DOHH2 (cell line): ENCODE measurements at regions not wholly inside any gene's neighbourhood (a gene's known extent, or its start where the extent isn't known, plus 50 kb on each side); places are given as distances from the start of the nearest gene placed in this dataset.

Experiments used
- H3F3A ChIP-seq: fragments of 200-600 bp; sonication (generic), shearing (Covaris generic); 2 replicates; pipeline ENCODE4 v1.6.0; 2016; ENCODE audit warnings: antibody characterized with exemption, mild to moderate bottlenecking; ENCODE audit not compliant: control insufficient read depth, insufficient read depth
- H3K27ac ChIP-seq: fragments of 200-600 bp; sonication (generic); 2 replicates; pipeline ENCODE4 v1.5.1; 2014; ENCODE audit warnings: low read depth, mild to moderate bottlenecking, low read length, moderate library complexity
- H3K27me3 ChIP-seq: fragments of 200-600 bp; sonication (generic); 2 replicates; pipeline ENCODE4 v1.6.1; 2014; ENCODE audit warnings: mild to moderate bottlenecking, low read length, mixed read lengths; ENCODE audit not compliant: control insufficient read depth
- H3K36me3 ChIP-seq: fragments of 200-600 bp; sonication (generic); 2 replicates; pipeline ENCODE4 v1.6.1; 2014; ENCODE audit warnings: mild to moderate bottlenecking, low read length, moderate library complexity, mixed read lengths; ENCODE audit not compliant: control insufficient read depth
- H3K4me1 ChIP-seq: fragments of 200-600 bp; sonication (generic); 2 replicates; pipeline ENCODE4 v1.6.1; 2014; ENCODE audit warnings: mild to moderate bottlenecking, low read length, mixed read lengths; ENCODE audit not compliant: control insufficient read depth
- H3K4me2 ChIP-seq: fragments of 200-600 bp; sonication (generic); 2 replicates; pipeline ENCODE4 v1.6.0; 2014; ENCODE audit warnings: mild to moderate bottlenecking, low read length, moderate library complexity
- H3K4me3 ChIP-seq: fragments of 200-600 bp; sonication (generic); 2 replicates; pipeline ENCODE4 v1.5.1; 2014; ENCODE audit warnings: mild to moderate bottlenecking, low read length, mixed read lengths
- H3K79me2 ChIP-seq: fragments of 200-600 bp; sonication (generic); 2 replicates; pipeline ENCODE4 v1.6.1; 2014; ENCODE audit warnings: mild to moderate bottlenecking, low read length, mixed read lengths; ENCODE audit not compliant: control insufficient read depth
- H3K9me2 ChIP-seq: fragments of 200-600 bp; sonication (generic); replicated peaks from 2 replicates; pipeline ENCODE4 v1.6.1; 2014; ENCODE audit warnings: mild to moderate bottlenecking, low read length, mixed read lengths; ENCODE audit not compliant: control insufficient read depth
- H3K9me3 ChIP-seq: fragments of 200-600 bp; sonication (generic); 2 replicates; pipeline ENCODE4 v1.6.1; 2014; ENCODE audit warnings: antibody characterized with exemption, low read length, mixed read lengths; ENCODE audit not compliant: control insufficient read depth, insufficient read depth
- H4K20me1 ChIP-seq: fragments of 200-600 bp; sonication (generic); 2 replicates; pipeline ENCODE4 v1.6.0; 2014; ENCODE audit warnings: low read depth, mild to moderate bottlenecking, antibody characterized with exemption, low read length, moderate library complexity; ENCODE audit not compliant: control insufficient read depth, insufficient read depth
- EZH2phosphoT487 ChIP-seq: fragments of 200-600 bp; sonication (generic); IDR thresholded peaks from 2 replicates; pipeline ENCODE4 v1.6.1; 2017; ENCODE audit warnings: borderline replicate concordance, mild to moderate bottlenecking, antibody characterized with exemption, low read length, moderate library complexity, mixed read lengths
- TF ChIP-seq, protein P1 (sequence below): fragments of 200-600 bp; sonication (generic); IDR thresholded peaks from one replicate; pipeline ENCODE4 v1.5.1; 2014; ENCODE audit warnings: antibody characterized with exemption, mild to moderate bottlenecking, low read depth, low read length; ENCODE audit not compliant: poor library complexity, severe bottlenecking

DNA sequence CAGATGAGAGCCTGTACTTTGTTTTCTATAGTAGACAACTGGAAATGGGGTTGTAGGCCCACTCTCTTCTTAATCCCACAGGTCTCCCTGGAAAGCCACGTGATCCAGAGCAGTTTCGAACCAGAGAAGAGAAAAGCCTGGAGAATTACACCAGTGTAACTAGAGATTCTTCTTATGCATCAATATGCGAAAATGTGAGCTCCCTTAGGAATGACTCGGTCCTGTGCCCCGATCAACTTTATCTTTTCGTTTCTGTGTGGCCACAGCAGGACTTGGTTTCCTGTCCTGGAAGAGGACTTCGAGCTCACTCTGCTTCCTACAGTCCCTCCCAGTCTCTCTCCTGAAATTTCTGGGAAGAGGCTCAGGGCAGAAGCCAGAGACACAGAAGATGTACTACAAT, 73.8 kb upstream of the TPM1 start:
- no peaks in the 10 kb centered on the region for H3K27me3 ChIP-seq
- H3K9me3 ChIP-seq, result no peaks in the 10 kb centered on the region
- no peak overlapping the region for H3K4me3 ChIP-seq
- TF ChIP-seq, protein P1, sequence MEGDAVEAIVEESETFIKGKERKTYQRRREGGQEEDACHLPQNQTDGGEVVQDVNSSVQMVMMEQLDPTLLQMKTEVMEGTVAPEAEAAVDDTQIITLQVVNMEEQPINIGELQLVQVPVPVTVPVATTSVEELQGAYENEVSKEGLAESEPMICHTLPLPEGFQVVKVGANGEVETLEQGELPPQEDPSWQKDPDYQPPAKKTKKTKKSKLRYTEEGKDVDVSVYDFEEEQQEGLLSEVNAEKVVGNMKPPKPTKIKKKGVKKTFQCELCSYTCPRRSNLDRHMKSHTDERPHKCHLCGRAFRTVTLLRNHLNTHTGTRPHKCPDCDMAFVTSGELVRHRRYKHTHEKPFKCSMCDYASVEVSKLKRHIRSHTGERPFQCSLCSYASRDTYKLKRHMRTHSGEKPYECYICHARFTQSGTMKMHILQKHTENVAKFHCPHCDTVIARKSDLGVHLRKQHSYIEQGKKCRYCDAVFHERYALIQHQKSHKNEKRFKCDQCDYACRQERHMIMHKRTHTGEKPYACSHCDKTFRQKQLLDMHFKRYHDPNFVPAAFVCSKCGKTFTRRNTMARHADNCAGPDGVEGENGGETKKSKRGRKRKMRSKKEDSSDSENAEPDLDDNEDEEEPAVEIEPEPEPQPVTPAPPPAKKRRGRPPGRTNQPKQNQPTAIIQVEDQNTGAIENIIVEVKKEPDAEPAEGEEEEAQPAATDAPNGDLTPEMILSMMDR, result no peak
- TF ChIP-seq EZH2phosphoT487, result no peak
- no peaks in the 10 kb centered on the region for H3F3A ChIP-seq
- H3K27ac ChIP-seq, result no peak overlapping the region
- H3K4me1 ChIP-seq, result no peaks in the 10 kb centered on the region
- H4K20me1 ChIP-seq, result no peaks in the 10 kb centered on the region
- no peak overlapping the region for H3K4me2 ChIP-seq
- H3K9me2 ChIP-seq, result no peaks in the 10 kb centered on the region
- no peaks in the 10 kb centered on the region for H3K79me2 ChIP-seq
- H3K36me3 ChIP-seq, result no peaks in the 10 kb centered on the region

GRCh38 chr15:62969442-62970089, 73.0 kb upstream of the TPM1 start:
- Histone ChIP-seq H3K27me3 (no peaks in the 10 kb centered on the region), H3K4me2 (no peak overlapping the region), H3K9me2 (no peaks in the 10 kb centered on the region), H3K4me1 (no peaks in the 10 kb centered on the region), H3K27ac (no peak overlapping the region), H3K4me3 (no peak overlapping the region), H4K20me1 (no peaks in the 10 kb centered on the region), H3F3A (no peaks in the 10 kb centered on the region), H3K9me3 (no peaks in the 10 kb centered on the region), H3K79me2 (no peaks in the 10 kb centered on the region), H3K36me3 (no peaks in the 10 kb centered on the region)
- TF ChIP-seq, protein P1, result no peak
- TF ChIP-seq EZH2phosphoT487, result no peak

GRCh38 chr15:62972814-62973213, 69.7 kb upstream of the TPM1 start:
- Histone ChIP-seq H3K36me3 (no peaks in the 10 kb centered on the region), H3K4me2 (no peak overlapping the region), H3K9me3 (no peaks in the 10 kb centered on the region), H3K79me2 (no peaks in the 10 kb centered on the region), H3K4me3 (no peak overlapping the region), H3K27ac (no peak overlapping the region), H4K20me1 (no peaks in the 10 kb centered on the region), H3K27me3 (no peaks in the 10 kb centered on the region), H3K4me1 (no peaks in the 10 kb centered on the region), H3K9me2 (no peaks in the 10 kb centered on the region), H3F3A (no peaks in the 10 kb centered on the region)
- TF ChIP-seq, protein P1, result no peak
- TF ChIP-seq EZH2phosphoT487, result no peak
